MV-4-11 (cell line): ENCODE measurements at regions not wholly inside any gene's neighbourhood (a gene's known extent, or its start where the extent isn't known, plus 50 kb on each side); places are given as distances from the start of the nearest gene placed in this dataset.

Source experiments
- DNase-seq: peaks from one replicate; lab custom pipeline; 2025; lab: John Stamatoyannopoulos, UW

DNA sequence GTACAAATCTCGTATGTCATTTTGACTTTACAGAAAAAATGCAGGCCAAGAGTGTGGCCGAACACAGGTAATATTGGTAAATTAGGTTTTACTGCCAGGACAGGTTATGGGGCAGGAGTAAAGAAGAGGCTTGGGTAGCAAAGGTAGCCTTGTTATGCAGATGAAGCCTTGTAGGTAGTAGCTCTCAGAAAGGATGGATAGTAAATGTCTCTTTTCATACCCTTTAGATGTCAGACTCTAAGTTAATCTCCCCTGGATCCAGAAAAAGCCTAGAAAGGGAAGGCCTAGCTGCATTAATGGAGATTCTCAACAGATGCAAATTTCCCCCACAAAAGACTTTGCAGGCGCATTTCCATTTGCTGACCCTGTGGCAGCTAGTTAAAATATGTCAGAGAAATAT lies 1445.1 kb upstream of the CADM2 start:
- DNase-seq: no peak

DNA sequence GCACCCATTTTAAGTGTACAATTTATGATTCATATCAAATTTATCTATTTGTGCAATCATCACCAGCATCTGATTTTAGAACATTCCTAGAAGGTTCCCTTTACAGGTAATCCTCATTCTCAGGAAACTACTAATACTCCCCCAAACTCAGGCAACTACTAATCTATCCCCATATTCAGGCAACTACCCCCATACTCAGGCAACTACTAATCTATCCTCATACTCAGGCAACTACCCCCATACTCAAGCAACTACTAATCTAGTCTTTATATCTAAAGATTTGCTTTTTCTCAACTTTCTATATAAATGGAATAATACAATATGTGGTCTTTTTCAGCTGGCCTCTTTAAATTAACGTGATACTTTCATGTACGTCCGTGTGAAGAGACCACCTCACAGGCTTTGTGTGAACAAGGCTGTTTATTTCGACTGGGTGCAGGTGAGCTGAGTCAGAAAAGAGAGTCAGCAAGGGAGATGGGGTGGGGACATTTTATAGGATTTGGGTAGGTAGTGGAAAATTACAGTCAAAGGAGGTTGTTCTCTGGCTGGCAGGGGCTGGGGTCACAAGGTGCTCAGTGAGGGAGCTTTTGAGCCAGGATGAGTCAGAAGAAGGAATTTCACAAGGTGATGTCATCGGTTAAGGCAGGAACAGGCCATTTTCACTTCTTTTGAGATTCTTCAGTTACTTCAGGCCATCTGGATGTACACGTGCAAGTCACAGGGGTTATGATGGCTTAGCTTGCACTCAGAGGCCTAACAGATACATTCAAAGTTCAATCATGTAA lies 1444.5 kb upstream of the CADM2 start:
- DNase-seq: no peak

DNA sequence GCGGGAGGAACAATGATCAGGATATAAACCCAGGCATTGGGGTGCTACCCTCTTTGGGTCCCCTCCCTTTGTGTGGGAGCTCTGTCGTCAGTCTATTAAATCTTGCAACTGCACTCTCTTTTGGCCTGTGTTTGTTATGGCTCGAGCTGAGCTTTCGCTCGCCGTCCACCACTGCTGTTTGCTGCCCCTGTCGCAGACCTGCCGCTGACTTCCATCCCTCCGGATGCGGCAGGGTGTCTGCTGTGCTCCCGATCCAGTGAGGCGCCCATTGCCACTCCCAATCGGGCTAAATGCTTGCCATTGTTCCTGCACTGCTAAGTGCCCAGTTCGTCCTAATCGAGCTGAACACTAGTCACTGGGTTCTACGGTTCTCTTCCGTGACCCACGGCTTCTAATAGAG lies 1443.7 kb upstream of the CADM2 start:
- no peak for DNase-seq

DNA sequence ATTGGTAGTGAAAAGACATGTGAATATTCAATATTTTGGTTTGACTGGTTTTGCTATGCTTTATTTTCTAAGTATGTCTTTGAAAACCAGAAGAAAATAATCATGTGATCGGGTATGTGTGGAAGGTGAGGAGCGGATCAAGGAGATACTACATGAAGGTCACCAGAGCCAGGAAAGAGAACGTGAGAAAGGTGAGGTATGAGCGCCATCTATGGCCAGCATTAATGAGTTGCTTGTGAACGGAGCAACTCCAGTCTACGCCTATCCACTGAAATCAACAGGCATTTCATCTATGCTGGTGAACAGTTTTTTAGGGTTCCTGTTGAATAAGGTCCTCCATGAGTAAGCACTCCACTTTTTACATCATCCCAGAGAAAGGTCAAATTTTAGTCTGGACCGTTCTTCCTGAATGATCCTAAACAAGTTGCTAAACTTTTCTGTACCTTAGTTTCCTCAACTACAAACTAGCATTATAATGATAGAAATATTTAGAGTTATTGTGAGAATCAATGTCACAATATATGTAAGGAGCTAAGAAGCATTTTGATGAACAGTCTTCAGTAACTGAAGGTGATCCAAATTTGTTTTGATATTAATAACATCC lies 1435.2 kb upstream of the CADM2 start:
- peak; percentile 27 for DNase-seq

DNA sequence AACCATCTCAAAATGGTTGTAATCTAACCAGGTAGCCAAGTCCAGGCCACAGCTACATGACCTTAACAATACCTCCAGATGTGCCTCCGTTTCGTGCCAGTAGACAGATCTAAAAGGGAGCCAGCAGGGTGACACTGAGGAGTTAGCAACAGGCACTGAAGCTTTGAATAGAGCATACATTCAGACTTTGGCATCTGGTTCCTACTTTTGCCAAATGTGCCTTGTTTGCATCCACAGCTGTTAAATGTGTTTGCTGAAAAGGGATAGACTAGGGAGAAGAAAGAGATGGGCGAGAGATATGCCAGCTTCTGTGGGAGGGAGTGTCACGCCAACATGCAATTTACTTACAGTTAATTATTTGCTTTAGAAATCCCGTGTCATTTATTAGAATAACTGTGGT lies 1433.9 kb upstream of the CADM2 start:
- DNase-seq: no peak

DNA sequence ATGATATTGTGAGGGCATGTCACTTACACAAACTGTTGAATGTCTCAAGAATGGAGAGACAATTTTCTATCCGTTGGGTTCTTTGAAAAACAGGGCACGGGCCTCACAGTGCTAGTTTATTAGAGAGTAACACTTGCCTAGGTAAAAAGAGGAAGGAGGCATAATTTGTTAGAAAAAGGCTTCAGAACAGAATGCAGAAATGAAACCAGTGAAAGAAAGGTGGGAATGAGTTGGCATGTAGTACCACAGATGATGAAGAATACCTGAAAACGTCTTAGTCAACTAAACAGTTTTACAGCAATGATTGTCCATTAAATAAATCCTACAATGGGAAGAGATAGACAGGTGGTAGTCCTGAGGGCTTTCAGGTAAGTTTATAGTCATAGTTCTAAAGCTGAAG lies 1399.7 kb upstream of the CADM2 start:
- peak; percentile 27 for DNase-seq

DNA sequence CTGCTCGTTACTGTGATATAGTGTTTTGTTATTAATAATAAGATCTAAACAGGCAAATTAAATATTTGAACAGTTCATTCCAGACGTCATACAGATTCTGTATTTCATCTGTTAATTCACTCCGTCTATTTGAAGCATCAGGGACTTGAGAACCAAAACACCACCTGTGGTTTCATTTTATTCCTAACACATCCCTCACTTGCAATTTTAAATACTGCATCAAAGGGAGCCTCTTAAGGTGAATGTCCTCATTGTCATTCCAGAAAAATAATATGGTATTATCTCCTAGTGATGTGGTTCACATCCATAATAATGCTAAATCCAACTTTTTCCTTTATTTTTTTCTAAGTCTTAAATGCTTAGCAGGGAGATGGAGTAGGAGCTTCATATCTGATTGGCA lies 1390.9 kb upstream of the CADM2 start:
- DNase-seq: no peak

DNA sequence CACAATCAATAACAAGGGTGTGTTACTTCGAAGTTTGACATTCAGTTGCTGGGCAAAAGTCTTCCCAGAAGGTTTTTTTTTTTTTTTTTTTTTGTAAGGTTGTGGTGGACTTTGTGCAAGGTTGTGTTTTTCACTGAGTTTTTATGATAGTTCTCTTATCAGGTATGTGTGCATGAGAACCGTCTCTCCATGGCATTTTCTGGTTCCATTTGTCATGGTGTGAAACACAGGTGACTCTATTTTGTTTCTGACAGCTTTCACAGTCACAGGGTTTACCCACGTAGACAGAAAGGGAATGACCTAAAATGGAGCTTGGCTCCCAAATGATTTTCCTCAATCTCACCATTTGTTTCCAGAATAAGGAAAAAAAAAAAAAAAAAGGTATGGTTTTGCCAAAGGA lies 1377.2 kb upstream of the CADM2 start:
- no peak for DNase-seq

DNA sequence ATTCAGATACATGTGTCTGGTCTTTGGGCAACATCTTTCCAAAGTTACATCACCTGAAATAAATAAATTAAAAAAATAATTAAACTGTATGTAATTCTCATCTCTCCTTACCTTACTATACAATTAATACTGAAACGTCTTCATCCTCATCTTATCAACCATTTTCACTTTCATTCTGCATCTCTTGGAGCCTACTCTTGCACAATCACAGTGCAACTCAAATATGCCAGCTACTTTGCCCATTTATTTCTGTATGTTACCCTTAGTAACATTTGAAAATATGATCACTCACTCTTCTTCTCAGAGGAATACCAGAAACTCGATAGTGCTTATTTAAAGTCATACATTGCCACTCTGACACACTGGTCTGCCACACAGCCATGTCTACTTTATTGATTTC lies 1357.1 kb upstream of the CADM2 start:
- DNase-seq: no peak

DNA sequence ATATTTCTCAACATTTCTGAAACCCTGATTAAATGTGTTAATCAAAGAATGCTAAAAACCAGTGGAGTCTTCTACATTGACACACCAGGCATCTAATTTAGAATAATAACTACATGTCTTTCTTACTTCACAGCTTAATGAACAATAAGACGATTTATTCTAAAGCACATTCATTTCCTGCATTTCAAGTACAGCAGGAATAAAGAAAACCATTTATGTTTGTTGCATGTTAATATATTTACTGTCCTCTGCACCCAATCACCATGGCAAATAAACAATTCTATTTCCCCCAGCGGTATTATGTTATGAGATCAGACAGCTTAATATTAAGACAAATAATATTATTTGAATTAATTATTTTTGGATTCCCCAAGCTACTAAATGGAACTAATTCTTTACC lies 1336.3 kb upstream of the CADM2 start:
- DNase-seq: no peak

DNA sequence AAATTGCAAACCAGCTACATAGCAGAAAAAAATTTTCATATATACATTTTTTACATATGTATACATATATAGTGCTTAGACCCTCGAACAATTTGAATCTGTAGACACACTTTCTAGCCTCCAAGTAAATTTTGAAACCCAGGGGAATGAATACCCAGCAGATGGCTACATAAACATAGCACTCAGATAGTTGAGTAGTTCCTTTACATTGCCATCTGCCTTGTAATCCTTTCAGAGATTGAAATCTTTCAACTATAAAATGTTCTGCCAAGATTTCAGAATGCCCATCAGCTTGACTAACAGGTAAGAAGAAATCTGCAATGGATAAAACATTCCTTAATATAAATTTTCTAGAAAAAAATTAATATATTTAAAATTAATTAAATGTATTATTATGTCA lies 1333.5 kb upstream of the CADM2 start:
- no peak for DNase-seq

DNA sequence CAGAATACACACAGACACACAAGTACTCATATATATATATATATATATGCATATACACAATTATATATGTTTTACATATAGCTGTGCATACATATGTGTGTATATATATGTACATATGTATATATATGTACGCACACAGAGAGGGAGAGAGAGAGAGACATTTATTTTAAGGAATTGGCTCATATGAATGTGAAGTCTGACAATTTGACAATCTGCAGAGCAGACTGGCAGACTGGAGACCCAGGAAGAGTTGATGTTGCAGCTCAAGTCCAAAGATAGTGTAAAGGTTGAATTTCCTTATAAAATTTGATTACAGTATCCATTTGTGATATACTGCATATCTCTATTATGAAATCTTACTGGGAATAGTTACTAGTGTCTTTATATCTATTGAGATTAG lies 1330.3 kb upstream of the CADM2 start:
- DNase-seq: no peak

DNA sequence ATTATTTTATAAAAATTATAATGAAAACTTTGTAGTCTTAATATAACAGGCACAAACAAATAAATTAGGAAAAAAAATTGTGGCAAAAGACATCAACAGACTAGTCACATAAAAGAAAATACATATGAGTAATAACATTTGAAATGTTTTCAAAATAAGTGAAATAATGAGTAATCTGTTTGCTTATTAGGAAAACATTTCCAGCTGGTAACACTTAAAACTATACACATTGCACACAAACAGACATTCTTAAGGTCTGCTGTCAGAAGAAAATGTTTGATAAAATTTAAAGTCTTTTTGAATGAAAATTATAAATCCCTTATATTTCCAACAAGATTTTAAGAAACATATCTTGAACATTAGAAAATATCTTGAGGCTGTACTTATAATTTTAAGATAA lies 1326.3 kb upstream of the CADM2 start:
- DNase-seq: no peak

DNA sequence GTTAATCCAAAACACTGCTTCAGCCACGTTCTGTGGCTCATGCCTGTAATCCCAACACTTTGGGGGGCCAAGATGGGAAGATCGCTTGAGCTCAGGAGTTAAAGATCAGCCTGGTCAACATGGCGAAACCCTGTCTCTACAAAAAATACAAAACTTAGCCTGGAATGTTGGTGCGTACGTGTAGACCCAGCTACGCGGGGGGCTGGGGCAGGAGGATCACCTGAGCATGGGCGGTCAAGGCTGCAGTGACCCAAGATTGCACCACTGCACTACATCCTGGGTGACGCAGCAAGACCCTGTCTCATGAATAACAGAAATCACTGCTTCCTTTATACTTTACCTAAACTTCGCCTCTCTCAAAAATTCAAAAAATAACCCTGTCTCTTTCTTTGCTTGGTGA lies 1325.0 kb upstream of the CADM2 start:
- DNase-seq: no peak

DNA sequence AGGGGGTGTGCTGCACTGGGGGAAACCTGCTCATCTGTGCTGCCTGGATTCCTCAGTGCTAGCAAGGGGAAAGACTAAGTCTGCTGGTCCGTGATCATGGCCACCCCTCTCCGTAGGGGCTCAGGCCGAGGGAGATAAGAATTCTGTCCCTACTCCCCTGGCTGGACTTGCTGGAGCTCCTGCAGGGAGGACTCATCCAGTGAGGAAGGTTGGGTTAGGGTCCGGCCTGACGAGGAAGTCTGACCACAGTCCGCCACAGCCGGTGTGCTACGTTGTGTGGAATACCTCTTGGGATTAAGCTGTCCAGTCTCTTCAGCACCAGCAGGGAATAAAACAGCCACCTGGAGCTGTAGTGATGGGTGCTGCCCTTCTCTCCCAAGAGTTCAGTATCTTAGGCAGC lies 1309.1 kb upstream of the CADM2 start:
- no peak for DNase-seq

DNA sequence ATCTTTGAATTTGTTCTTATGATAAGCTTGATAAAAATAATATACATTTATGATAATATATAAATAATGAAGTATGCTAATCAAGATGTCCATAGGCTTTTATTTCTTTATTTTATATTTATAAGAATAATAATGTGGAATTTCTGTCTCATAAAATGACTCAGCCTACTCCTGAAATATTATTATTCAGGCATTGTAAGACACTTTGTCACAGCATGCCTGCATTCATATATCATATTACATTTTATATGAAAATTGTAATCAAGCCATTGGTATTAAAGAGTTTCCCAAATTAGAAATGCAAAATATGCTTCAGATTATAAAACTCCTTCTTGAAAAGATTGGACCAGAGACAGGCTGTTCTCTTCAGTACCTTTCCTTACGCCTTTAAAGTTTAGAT lies 1303.7 kb upstream of the CADM2 start:
- DNase-seq: no peak

DNA sequence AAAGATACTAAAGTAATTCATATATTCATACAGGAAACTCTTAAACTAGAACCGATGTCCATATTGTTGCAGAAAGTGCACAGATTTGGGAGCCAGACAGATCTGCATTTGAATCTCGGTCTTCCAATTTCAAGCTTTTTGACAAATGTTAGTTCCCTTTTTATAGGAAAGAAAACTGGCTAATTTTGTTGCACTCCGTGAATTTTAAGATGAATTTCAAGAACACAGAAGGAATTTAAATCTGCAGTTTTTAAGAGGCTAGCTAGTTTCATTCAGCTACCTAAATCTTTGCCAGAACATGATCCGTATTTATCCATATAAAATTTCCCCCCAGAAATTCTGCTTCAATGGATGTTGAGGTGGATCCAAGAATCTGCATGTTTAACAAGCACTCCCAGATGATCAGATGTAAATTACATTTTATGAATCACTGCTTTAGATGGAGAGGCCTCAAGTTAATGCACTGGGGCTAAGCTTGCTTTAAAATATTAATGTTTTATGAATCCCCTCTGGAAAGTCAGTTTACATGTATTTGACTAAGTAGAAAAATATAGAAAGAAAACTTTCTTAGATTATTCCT lies 1296.3 kb upstream of the CADM2 start:
- DNase-seq: no peak

DNA sequence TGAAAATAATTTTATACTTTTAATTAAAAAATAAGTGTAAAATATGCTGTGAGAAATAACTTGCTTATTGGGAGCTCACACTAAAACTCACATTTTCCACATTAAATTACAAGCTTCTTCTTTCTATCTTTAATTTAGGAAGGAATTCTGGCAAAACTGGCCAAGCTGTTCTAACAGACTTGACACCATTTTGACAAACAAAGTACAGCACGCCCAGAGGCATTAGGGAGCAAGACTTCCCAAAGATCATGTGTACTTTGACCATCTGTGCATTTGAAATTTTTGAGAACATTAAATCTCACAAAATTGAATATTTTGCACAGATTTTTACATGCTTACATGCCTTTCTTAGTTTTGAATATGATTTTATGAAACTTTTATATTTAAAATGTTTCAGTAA lies 1288.4 kb upstream of the CADM2 start:
- no peak for DNase-seq

DNA sequence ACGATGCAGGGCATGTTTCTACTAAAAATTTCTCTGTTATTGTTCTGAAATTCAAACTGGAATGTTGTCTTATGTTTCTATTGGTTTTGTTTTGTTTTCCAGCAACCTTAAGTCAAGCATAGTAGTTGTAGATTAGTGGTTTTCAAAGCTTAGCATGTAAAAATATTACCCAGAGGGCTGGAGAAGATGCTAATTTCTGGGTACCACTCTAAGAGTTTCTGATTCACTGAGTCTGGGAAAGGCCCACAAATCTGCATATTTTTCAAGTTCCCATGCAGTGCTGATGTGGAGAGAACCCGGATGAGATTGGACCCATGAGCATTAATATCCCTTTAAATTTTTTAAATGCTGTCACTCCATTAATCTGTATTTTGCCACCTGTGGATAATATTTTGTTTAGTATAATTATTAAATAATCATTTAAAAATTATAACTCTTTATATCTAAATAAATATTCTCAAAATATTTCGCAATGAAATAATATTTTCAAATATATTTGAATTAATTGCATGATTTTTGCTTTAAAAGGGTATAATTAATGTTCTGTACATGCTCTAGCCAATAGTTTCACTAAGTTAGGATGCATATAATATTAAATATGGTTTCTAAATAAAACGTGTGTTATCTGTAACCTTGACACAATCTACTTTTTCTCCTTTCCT lies 1274.7 kb upstream of the CADM2 start:
- no peak for DNase-seq

DNA sequence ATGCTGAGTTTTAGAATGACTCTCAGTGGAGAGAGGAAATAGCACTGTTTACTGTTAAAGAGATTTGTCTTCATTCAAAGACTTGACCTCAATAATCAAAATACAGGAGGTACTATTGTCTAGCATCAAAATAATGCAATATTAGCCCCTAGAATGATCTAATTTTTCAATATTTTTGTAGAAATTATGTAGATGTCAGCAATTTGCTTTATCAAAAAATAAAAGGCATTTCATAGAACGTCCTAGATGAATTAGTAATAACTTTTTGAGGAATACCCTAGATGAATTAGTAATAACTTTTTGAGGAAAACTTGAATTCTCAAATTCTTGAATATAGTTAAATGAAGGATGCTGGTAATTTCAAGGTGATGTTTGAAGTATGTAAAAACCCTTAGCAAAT lies 1252.1 kb upstream of the CADM2 start:
- DNase-seq: no peak

DNA sequence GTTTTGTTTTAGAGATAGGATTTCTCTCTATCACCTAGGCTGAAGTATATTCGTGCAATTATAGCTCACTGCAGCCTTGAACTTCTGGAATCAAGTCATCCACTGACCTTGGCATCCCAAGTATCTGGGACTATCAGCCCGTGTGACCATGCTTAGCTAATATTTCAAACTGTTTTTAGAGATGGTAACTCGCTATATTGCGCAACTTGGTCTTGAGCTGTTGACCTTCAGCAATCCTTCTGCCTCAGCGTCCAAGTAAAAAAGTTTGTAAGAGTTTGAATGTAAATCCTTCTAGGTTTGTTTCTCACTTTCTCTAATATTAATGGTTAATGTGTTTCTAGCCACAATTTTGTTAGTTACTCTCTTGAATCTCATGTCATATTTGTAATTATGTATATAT lies 1243.5 kb upstream of the CADM2 start:
- no peak for DNase-seq

DNA sequence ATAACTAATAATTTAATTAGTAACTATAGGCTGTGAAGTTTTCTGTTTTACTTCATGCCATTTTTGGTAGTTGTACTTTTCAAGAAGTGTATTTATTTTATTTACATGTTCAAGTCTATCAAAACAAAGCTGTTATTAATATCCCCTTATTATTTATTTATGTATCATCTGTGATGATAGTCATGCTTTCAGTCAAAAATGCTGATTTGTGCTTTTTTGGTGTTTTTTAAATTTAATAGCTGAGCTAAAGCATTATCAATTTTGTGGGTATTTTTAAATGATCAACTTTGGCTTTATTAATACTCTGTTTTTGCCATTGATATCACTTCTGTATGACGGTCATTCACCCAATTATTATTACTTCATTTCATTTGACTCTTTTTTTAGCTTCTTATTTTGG lies 1229.2 kb upstream of the CADM2 start:
- DNase-seq: no peak

DNA sequence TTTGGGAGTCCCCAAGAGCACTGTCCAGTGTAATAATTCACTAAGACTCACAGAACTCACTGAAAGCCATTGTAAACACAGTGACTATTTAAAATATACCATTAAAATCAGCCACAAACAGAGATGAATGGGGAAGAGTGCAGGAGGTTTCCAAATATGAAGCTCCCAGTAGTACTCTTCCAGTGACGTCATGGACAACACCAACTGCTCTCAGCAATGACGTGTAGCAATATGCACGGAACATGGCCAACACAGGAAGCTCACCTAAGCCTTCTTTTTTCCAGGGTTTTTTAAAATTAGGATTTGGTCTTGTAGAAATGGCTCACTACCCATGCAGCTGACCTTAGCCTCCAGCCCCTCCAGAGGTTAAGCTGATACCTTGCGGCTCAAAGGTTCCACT lies 1224.1 kb upstream of the CADM2 start:
- no peak for DNase-seq
